Hematopoietic multipotent progenitor cell treated with erythropoietin and hydrocortisone succinate and interleukin-3 and kit ligand, for 17 days (in vitro differentiated cells): ENCODE measurements at regions not wholly inside any gene's neighbourhood (a gene's known extent, or its start where the extent isn't known, plus 50 kb on each side); places are given as distances from the start of the nearest gene placed in this dataset.

Source experiments
- DNase-seq: peaks from one replicate; pipeline ENCODE4 v3.0.0-alpha.2; 2015; ENCODE audit warnings: low spot score

DNA sequence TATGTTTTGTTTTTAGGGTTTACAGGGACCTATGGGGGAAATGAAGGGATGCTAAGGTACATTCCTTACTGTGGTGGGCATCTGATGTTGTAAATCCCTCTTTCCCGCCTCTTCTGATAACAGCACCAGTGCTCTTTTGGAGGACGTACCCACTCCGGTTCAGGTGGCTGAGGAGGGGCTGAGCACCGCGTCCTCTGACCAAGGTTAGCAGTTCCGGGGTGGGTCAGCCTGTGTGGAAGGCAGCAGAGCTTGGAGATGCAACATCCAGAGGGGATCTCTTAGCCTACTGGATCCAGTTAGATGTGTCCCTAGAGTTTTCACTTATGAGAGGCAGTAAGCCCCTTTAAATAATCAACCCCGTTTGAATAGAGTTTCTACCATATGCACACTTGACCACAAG is 135.3 kb upstream of the KCNG1 start:
- no peak for DNase-seq

DNA sequence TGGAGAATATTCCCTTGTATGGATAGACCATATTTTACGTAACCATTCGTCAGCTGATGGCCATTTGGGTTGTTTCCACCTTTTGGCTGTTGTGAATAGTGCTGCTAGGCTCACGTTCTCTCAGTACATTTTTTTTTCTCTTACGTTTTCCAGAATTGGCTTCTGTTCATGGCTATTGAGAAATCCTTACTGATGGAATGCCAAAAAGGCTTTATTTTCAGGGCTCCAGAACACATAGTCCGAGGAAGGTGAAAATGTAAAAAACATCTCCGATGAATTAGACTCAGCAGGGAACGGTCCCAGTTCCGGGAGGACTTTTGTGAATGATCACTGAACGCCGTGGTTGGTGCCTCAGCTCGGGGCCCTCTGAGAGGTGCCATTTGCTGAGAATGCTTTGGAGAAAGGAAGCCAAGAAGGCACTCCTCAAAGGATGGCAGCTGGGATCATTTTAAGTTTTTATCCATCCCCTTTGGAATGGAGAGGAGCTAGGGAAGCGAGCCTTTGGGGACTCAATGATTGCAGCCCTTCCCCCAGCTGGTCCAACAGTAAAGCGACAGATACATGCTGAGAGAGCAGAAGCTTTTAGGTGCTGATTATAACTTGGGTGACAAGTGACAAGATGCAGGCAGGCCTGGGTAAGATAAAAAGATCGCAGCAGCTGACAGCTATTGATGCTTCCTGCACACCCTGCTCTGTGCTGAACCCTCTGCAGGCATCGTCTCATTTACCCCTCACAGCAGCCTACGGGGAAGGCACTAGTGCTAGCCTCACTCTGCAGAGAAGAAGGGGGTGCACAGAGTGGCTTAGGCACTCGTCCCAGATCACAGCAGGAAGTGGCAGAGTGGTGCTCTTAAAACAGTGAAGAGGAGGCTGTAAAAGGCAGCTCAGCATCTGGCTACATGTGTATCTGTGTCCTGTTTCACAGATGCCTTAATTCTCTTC is 133.4 kb upstream of the KCNG1 start:
- no peak for DNase-seq

DNA sequence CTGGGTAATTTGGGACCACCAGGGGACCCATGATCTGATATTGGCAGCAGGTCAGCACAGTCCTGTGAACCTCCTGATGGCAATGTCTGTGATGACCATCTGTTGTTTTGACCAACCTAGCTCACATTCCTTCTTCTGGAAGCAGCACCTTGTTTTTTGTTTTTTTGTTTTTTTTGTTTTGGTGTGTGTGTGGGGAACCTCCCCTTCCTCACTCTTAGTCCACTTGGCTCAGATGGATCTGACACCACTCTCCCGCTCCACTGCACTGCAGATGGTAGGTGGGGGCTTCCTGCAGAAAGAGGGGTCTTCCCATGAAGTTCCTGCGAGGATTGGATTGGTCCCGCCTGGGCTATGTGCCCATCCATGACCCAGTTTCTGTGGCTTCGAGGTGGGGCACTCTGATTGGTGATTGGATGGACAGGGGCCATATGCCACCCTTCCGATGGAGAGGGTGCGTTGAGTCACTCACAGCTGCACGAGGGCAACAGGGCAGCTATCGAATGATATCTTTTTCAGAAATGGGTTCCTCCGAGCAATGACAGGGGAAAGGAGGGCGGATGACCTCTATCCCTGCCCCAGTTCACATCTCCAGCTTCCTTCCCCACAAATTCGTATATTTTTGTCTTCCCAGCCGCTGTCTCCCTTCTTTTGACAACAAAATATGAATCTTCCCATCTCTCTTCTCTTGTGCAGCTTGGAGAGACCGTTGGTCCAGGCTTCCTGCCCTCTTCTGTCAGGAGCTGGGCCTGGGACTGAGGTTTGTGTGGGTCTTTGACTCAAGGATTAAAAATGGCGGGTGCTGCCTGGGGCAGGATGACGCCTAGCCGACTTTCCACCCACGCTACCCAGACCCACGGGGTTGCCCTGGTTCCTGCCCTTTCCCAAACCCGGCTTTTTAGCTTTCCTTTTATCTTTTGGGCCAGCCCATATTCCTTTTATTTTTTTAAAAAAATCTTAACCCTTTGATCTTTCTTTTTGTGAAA is 132.1 kb upstream of the KCNG1 start:
- no peak for DNase-seq

DNA sequence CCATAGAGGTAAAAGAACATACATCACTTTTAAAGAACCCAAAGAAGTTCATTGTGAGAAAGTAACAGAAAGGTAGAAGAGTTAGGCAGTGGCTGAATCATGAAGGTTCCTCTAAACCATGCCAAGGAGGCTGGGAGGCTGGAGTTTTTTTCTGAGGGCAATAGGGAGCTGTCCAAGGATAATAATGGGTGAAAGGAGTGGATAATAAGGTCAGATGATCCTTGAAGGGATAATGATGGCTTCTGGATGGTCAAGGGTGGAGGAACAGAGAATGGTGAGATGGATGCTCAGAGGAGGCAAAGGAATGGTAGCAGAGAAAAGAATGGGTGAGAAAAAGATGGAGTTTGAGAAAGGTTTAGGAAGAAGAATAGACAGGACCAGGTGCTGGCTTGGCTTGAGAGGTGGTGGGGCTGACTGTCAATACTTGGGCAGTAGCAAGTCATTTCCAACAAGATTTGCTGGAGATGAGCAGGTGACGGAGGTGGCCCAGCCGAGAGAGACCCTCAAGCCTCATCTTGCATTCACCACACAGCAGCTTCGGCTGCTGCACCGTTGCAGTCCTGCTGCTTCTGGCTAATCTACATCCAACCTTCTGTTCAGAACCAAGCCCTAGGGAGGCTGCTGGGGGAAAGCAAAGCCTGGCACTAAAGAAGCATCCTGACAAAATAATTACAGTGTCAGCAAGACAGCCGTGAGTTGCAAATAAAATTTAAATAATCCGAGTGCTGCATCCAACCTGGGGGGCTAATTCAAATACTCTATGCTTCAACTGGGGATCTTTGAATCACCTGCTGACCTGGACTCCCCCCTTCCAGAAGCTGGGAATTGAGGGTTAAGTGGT is 131.2 kb upstream of the KCNG1 start:
- DNase-seq, result no peak

DNA sequence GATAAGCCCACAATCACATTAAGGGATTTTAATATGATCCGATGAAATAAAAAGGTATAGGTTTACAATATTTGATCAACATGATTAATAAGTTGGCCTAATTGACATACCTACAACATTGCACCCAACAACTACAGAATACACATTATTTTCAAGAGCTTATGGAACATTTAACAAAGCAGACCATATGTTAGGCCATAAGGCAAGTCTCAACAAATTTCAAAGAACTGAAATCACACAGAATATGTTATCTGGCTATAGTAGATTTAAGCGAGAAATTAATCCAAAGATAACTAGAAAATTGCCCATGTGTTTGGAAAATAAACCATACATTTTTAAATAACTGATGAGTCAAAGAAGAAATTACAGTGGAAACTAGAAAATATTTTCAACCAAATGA is 126.0 kb upstream of the KCNG1 start:
- no peak for DNase-seq

DNA sequence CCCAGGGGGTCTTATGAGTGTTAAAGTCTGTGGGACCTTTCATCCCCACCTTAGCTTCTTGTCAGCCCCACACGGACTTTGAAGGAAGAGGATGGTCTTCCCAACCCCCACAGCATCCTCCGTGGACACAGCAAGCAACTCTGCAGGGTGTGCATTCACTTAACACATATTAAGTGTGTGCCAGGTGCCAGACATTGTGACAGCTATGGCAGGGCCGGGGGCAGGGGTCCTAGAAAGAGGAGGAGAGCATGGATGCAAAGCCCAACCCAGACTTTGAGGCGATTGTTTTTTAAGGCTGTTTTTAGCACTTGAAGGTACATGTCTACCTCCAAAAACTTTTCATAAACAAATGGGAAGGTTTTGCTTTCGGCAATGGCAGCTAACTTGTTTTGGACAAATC is 121.6 kb upstream of the KCNG1 start:
- no peak for DNase-seq

DNA sequence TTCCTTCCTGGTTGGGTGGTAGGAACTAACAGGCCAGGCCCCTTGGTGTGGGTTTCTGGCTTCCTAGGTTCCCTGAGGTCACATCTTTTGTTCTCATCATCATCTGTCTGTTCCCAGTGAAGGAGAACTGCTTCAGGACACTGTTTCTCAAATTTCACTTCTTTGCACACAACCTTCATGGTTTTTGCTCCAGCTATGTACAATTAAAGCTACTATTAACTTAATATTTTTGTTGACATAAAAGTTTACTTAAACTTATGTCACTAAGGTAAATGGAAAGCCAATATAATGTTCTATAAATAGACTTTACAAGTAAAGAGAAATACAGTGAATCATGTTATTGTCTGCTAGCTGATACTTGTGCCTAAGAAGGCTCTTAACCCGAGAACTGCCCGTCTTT is 120.7 kb upstream of the KCNG1 start:
- no peak for DNase-seq

DNA sequence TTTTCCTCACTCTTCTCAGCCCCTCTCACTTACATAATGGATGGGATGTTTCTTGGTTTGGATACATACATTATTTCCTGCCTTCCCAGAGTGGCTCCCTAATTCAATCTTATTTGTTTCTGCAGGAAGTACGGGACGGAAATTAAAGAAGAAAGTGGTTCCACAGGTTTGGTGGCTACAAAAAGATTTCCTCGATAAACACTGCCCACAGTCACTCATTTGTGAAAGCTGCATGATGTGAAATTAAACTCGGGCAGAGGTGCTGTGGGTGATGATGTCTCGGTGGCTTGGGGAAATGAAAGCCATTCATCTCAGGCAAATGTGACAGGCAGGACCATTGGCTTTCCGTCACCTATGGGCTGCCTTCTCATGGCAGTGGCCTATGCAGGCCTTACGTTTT is 119.5 kb upstream of the KCNG1 start:
- DNase-seq, result no peak

DNA sequence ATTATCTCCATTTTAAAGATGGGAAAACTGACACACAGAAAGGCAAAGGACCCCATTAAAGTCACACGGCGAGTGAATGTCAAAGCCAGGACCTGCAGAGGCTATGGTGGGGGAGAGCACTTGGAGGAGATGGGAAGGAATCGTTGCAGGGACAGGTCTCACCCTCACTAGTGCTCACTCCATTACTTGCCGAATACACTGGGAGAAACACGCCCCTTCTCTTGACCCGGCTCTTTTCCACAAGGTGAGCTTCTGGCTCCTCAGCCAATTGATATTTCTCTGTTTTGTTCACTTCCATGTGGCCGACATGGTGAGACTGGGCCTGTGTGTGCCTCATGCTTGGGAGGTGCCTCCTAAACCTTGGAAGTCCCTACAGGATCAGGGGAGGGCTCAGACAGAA is 117.8 kb upstream of the KCNG1 start:
- DNase-seq, result no peak

DNA sequence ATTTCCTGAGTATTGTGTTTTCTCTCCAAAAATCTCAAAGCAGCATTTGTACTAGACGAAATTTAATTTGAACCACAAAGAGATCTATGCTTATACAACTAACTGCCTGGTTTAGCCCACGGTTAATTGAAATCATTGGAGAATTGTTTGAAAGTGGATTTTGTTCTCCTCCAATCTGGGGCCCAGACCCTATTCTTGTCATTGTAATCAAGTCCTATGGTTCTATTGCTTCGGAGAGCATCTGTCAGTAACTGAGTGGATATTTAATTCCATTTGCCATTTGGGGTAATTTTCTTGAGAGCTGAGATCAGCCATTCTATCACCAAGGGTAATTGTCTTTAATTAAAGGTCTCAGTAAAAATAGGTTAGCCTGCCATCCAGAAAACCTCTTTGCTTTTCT is 117.0 kb upstream of the KCNG1 start:
- DNase-seq, result no peak

DNA sequence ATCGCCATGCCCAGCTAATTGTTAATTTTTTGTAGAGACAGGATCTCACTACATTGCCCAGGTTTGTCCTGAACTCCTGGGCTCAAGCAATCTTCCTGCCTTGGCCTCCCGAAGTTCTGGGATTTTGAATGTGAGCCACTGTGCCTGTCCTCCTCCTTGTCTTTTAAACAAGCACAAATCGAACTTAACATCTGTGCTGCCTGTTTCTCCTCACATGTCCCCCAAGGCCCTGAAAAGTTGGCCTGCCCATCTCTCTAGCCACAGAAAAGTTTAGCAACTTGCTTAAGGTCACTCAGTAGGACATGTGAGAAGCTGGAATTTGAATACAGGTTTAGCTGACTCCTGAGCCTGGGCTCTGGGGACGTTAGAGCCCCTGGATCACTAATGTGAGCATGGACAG is 115.7 kb upstream of the KCNG1 start:
- DNase-seq, result no peak

DNA sequence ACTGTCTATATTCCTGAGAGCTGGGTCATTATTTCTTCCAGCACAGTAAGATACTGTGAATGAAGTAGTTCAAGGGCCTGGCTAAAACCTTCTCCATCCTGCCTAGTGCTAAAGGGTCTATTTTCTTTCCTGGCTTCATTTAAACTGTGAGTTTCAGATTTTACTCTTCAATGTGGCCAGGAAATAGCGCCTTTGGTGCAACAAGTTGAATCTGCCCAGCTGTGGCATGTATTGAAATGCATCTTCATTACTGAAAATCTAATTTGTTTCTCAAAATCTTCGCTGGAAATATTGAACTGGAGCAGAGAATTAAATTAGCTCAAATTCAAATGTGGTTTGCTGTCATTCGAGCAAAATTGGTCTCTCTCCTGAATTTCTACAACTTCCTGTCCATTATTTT is 114.6 kb upstream of the KCNG1 start:
- no peak for DNase-seq

DNA sequence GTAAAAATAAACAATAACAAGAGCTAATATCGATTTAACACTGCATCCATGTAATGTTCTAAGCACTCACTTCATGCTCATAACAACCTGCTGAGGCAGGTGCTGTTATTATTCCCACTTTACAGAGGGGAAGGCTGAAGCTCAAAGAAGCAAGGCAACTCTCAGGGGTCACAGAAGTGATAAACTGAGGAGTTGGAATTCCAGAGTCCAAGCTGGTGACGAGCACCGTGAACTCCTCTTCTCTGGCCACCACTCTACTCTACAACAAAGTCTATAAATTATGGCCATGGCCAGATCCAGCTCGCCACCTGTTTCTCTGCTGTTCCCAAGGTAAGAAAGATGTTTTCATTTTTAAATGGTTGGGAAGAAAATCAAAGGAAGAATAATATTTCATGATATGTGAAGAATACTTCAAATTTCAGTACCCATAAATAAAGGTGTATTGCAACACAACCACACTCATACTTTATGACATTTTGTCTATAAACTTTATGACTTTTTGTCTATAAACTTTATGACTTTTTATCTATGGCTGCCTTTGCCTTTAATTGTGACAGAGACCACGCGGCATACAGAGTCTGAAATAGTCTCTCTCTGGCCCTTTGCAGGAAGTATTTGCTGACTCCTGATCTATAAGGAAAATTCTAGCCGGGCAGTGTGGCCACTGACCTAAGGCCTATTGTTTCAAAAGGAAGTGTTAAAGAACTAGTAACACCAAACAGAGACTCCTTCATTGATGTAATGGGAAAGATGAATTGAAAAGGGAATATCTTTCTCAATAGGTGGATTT is 113.2 kb upstream of the KCNG1 start:
- DNase-seq, result no peak

DNA sequence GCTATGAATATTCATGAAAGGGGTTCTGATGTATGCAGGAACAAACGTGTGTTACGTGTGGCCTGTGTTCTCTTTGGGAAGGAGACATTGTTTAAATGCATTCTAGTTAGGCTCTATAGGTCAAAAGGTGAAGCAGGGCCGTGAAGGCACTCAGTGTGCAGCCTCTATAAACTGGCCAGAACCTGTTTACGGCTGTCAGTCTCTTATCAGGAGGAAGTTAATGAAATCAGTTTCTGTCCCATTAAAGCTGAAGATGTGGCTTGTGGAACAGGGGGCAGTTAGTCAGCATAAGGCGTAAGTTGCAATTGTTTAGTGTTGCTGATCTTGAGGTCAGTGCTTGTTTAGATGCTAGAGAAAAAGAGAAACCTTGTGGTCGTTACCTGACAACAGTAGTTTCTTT is 111.5 kb upstream of the KCNG1 start:
- DNase-seq, result no peak

DNA sequence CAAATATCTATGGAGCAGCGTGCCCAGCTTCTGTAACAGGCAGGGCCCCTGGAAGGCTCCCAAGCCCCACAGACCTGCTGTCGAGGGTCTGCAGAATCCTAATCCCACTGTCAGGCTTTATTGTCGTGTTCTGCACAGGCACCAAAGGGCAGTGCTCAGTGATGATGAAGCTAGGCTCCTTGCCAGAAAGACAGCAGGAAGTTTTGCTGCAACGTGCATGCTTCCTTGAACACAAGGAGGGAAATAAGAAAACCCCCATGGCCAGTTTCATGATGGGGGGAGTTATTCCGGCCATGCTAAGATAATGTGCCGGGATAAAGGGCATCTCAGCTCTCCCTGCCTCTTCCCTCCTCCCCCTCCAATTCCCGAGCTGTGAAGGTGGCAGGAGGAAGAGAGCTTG is 109.4 kb upstream of the KCNG1 start:
- no peak for DNase-seq

DNA sequence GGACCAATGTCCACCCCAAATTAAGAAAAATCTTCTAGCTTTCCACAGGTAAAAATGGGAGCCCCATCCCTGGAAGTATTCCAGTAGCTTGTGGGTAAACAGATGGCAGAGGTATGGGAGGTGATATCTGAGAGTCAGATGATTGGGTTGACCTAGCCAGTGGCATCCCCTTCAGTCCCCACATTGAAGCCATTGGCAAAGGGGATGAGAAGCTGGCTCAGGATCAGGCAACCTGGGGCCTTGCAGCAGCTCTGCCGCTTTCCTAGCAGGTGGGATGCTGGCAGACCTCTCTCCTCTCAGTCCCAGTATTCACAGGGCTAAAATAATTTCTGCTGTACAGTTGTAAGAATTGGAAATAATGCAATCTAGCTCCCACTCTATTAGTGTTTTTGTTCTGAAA is 108.9 kb upstream of the KCNG1 start:
- no peak for DNase-seq

DNA sequence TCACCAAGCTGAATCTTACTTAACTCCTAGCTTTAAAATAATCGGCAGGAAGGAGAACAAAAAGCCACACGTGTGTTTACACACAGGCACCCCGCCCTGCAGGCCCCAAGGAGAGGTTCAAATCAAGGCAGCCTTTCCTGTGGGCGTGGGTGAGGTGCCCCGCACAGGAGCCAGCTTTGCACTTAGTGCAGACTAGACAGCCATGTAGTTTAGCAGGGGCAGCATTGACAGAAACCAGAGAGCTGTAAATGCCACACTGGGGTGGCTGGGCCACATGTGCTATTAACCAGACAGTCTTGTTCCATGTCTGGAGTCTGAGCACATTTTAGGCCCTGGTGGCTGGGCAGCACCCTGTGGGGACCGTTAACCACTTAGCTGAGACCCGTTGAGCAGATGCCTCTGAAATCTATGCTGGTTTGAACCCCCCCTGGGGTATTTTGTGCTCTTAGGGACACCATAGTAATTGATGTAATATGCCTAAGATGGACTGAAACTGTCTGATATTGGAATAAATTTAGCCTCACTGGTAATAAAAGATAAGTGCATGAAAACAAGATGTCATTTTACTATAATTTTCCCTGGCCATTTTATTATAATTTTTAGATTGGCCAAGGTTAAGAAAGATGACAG is 106.4 kb upstream of the KCNG1 start:
- DNase-seq, result no peak

DNA sequence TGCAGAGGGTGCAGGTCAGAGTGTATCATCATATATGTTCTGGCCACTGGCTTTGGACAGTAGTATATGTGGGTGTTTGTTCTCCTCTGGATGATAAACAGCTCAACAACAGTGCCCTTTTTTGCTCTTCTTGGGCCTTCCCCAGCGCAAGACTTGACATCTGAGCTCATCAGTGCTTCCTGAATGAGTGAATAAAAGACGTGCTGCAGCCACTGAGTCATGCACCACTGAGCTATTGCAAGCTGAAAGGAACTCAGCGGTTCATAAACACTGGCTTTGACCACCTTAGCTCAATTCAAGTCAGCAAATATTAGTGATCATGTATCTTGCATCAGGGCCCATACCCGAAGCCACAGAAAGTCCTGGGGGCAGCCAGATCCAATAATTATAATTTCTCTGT is 105.3 kb upstream of the KCNG1 start:
- DNase-seq, result no peak

DNA sequence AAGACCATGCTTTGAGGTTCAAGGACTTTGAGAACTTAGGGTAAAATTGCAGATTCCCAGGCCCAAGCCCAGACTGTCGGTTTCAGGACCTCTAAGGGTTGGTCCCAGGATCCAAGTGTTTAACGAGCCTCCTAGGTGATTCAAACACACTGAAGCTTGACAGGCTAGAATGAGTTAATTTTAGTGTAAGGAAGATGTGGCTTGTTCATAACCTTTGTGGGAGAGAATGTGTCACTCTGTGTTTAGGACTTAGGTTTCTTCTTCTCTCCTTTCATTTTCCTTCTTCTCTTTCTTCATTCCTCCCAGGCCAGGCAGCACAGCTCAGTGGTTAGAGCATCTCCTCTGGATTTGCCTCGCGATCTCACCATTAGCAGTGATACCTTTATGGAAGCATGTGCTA is 104.8 kb upstream of the KCNG1 start:
- no peak for DNase-seq

DNA sequence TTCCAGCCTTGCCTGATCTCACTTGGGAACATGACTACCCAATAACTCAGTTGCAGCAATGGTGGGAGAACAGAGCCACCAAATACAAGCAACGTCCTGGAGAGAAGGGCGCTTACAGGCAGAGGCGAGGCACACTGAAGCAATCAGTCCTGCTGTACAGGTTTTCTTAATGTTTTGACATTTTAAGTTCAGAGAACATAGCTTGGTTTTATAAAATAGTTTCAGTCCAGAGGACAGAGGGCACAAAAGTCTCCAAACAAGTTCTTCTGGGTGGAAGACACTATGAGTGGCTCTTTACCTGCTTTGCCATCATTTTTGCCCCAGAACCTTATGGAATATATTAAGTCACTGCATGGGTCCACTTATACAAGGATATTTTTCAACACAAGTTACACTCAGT is 103.4 kb upstream of the KCNG1 start:
- no peak for DNase-seq

DNA sequence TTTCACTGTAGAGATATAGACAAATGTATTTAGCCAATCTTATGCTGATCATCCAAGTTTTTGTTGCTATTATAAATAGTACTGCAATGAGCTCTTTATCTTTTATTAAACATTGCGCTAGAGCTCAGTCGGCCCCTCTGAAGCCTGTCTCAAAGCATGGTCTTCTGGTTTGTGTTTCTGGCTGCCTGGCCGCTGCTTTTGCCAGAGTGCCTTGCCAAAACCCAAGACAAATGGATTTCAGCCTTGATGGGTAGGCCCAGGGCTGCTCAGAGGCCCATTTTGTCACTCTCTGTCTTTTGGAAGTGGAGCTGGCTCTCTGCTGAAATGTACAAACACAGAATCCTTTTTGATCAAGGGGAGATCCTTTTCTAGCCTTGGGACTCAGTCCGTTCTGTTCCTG is 102.9 kb upstream of the KCNG1 start:
- DNase-seq, result no peak
